Transverse colon (tissue), 4 donors: ENCODE measurements at regions not wholly inside any gene's neighbourhood (a gene's known extent, or its start where the extent isn't known, plus 50 kb on each side); places are given as distances from the start of the nearest gene placed in this dataset.

Experiments used
- DNase-seq: peaks from one replicate; pipeline ENCODE4 v3.0.0-alpha.2; 2019
- H3K27ac ChIP-seq, 4 donors: fragments of 200-600 bp; sonication (generic); 2 replicates each; pipeline ENCODE4 v1.5.1; 2016 to 2018; ENCODE audit warnings: inconsistent platforms in 4 of 4
- H3K27me3 ChIP-seq: fragments of 200-600 bp; sonication (generic); 2 replicates; pipeline ENCODE4 v1.5.1; 2017; ENCODE audit warnings: inconsistent platforms
- H3K36me3 ChIP-seq, 4 donors: fragments of 200-600 bp; sonication (generic); 2 replicates each; pipeline ENCODE4 v1.5.1; 2017 to 2019; ENCODE audit warnings: inconsistent platforms in 4 of 4
- H3K4me1 ChIP-seq, 4 donors: fragments of 200-600 bp; sonication (generic); 2 replicates each; pipeline ENCODE4 v1.5.1; 2017 to 2020; ENCODE audit warnings: inconsistent platforms in 4 of 4
- H3K4me3 ChIP-seq, 4 donors: fragments of 200-600 bp; sonication (generic); 1 replicate in 1 of 4; 2 replicates in 3 of 4; pipeline versions ENCODE4 v1.5.1 to v1.6.1; 2017 to 2019; ENCODE audit warnings: inconsistent platforms in 4 of 4
- H3K9me3 ChIP-seq, 2 donors: fragments of 200-600 bp; sonication (generic); 2 replicates each; pipeline ENCODE4 v1.5.1; 2017 to 2019; ENCODE audit warnings: inconsistent platforms in 2 of 2
- EP300 ChIP-seq: sonication (generic); formaldehyde crosslinking; IDR thresholded peaks from one replicate; pipeline ENCODE4 v1.6.1; 2017; ENCODE audit warnings: antibody characterized with exemption, low read depth
- POLR2A ChIP-seq: fragments of 450-650 bp; IDR thresholded peaks from one replicate; pipeline ENCODE4 v1.6.1; 2016; ENCODE audit warnings: antibody characterized with exemption, mild to moderate bottlenecking, moderate library complexity
- POLR2AphosphoS5 ChIP-seq, 3 donors: sonication (generic); formaldehyde crosslinking; IDR thresholded peaks; one replicate each; pipeline ENCODE4 v1.6.1; 2016; ENCODE audit warnings: antibody characterized with exemption in 3 of 3
- WGBS, 2 donors: methylation state at CpG; one replicate each; pipeline ENCODE4 v1.1.5; 2018; ENCODE audit warnings: low coverage in 1 of 2; 5-methylcytosine and 5-hydroxymethylcytosine counted together
- in situ Hi-C, 4 donors: fragments of 200-750 bp; cut with MboI; loops; one replicate each; pipeline versions ENCODE4 v1.15.0 to v1.15.1; 2017; ENCODE audit warnings: low sequenced_read_pairs in 3 of 4, low pct_ligation_motif_present in 1 of 4, low pct_unique_long_range_greater_than_20kb in 1 of 4
- intact Hi-C: fragments of 100-400 bp; cut with DNase I; formaldehyde crosslinking; loops from one replicate; pipeline ENCODE4 v1.15.1; 2023; ENCODE audit warnings: low total_unique reads
- TF ChIP-seq, protein P1 (sequence below), 5 experiments: fragments of 200-600 bp in 3 of 5; fragments of 450-650 bp in 2 of 5; sonication (generic) in 3 of 5; IDR thresholded peaks; 1 replicate in 2 of 5; 2 replicates in 3 of 5; pipeline ENCODE4 v1.5.1; 2016 to 2017; ENCODE audit warnings: antibody characterized with exemption in 5 of 5, inconsistent platforms in 3 of 5, mild to moderate bottlenecking in 2 of 5, moderate library complexity in 1 of 5

DNA sequence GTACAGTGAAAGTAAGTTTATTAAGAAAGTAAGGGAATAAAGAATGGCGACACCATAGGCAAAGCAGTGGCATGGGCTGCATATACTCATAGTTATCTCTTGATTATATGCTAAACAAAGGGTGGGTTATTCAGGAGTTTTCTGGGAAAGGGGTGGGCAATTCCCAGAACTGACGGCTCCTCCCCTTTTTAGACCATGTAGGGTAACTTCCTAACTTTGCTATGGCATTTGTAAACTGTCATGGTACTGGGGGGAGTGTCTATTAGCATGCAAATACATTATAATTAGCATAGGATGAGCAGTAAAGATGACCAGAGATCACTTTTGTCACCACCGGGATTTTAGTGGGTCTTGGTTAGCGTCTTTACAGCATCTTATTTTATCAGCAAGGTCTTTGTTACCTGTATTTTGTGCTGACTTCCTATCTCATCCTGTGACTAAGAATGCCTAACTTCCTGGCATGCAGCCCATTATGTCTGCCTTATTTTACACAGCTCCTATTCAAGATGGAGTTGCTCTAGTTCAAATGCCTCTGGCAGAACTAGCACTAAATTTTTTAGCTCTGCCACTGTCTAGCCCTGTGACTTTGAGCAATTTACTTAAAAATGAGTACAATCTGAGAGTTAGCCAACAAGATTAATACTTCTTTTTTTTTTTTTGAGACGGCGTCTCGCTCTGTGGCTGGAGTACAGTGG is 110.3 kb upstream of the PALMD start:
- DNase-seq = no peak
- Histone ChIP-seq H3K36me3 (no peaks in the 10 kb centered on the region), H3K27ac (no peak overlapping the region), H3K4me1 (no peaks in the 10 kb centered on the region), H3K9me3 (no peaks in the 10 kb centered on the region), H3K27me3 (no peaks in the 10 kb centered on the region), H3K4me3 (no peak overlapping the region)
- in situ Hi-C loops = no loop called here
- intact Hi-C loops = no loop called here
- WGBS, 2 donors = 85% methylated on average over 6 to 7 of the region's 7 CpGs
- TF ChIP-seq POLR2A (no peak), POLR2AphosphoS5 (IDR thresholded peaks at IDR 0.05) (no peak), EP300 (no peak)
- TF ChIP-seq, protein P1, sequence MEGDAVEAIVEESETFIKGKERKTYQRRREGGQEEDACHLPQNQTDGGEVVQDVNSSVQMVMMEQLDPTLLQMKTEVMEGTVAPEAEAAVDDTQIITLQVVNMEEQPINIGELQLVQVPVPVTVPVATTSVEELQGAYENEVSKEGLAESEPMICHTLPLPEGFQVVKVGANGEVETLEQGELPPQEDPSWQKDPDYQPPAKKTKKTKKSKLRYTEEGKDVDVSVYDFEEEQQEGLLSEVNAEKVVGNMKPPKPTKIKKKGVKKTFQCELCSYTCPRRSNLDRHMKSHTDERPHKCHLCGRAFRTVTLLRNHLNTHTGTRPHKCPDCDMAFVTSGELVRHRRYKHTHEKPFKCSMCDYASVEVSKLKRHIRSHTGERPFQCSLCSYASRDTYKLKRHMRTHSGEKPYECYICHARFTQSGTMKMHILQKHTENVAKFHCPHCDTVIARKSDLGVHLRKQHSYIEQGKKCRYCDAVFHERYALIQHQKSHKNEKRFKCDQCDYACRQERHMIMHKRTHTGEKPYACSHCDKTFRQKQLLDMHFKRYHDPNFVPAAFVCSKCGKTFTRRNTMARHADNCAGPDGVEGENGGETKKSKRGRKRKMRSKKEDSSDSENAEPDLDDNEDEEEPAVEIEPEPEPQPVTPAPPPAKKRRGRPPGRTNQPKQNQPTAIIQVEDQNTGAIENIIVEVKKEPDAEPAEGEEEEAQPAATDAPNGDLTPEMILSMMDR (IDR thresholded peaks at IDR 0.05) = no peak

DNA sequence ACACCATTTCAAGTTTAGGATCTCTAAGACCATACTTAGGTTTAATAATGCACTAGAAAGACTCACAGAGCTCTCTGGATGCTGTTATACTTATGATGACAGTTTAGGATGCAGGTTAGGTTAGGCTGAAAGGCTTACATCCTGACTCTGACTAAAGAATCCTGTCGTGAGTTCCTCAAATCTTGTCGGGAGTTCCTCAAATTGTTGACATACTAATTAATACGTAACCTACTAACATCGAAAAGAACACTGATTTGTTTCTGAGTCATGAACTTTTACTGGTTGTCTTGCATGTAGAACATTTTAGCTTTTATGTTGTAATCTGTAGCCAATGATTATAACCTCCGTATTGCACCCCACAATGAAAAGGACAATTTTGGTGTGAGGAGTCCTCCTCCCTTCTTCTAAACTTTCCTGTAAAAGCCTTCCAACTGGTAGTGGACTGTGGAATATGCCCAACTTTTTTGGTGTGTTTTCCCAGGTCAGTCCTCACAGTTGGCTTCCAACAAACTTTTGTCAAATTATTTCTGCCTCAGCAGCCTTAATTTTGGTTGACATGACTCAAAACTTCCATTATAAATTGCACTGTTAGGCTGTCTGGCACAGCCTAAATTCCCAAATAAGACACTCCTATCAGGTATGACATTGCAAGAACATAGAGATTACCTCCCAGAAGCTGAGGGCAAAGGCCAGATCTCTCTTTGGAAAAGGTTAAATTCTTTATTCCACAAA is 107.9 kb upstream of the PALMD start:
- no peaks in the 10 kb centered on the region for H3K4me1 ChIP-seq
- H3K4me3 ChIP-seq = no peak overlapping the region
- intact Hi-C loops (no loop called here), in situ Hi-C loops (no loop called here)
- H3K27ac ChIP-seq = no peak overlapping the region
- H3K9me3 ChIP-seq = no peaks in the 10 kb centered on the region
- no peaks in the 10 kb centered on the region for H3K27me3 ChIP-seq
- DNase-seq = no peak
- TF ChIP-seq POLR2A (no peak), POLR2AphosphoS5 (IDR thresholded peaks at IDR 0.05) (no peak), EP300 (no peak)
- TF ChIP-seq, protein P1 (IDR thresholded peaks at IDR 0.05) = no peak
- H3K36me3 ChIP-seq = no peaks in the 10 kb centered on the region
- WGBS, 2 donors = 52 to 67% methylated on average over 5 of the region's 5 CpGs

DNA sequence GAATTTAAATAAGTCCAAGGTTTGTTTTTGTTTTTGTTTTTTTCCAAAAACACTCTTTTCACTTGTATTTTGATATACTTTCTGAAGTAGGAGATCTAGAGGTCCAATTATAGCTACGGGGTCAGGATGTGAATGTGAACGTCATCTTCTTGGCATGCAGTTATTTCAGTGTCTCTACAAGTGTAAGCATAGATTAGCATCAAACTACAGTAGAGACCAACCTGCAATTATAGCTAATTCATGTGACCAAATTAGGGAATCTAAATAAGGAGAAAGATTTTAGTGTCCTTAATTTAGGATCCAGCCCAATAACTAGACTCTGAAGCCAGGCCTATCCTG is 107.3 kb upstream of the PALMD start:
- no peak for DNase-seq

DNA sequence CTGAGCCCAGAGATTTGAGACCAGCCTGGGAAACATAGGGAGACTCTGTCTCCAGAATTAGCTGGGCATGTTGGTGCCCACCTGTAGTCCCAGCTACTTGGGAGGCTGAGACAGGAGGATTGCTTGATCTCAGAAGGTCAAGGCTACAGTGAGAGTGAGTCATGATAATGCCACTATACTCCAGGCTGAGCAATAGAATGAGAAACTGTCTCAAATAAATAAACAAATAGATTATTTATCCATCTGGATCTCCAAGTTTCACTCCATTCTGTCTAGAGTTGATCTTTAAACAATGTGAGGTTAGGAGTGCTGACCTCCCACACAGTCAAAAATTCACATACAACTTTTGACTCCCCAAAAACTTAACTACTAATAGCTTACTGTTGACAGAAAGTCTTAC is 106.8 kb upstream of the PALMD start:
- no peaks in the 10 kb centered on the region for H3K9me3 ChIP-seq
- no peak overlapping the region for H3K4me3 ChIP-seq
- H3K4me1 ChIP-seq = no peaks in the 10 kb centered on the region
- intact Hi-C loops = no loop called here
- H3K27ac ChIP-seq = no peak overlapping the region
- H3K36me3 ChIP-seq = no peaks in the 10 kb centered on the region
- no peak for TF ChIP-seq POLR2AphosphoS5 (IDR thresholded peaks at IDR 0.05)
- TF ChIP-seq, protein P1 (IDR thresholded peaks at IDR 0.05) = no peak
- TF ChIP-seq POLR2A = no peak
- TF ChIP-seq EP300 = no peak
- in situ Hi-C loops = no loop called here
- H3K27me3 ChIP-seq = no peaks in the 10 kb centered on the region
- DNase-seq = no peak

More for the DNA sequence above, 107.3 kb upstream of the PALMD start:
- Histone ChIP-seq H3K4me1 (no peaks in the 10 kb centered on the region), H3K36me3 (no peaks in the 10 kb centered on the region), H3K4me3 (no peak overlapping the region), H3K27ac (no peak overlapping the region), H3K27me3 (no peaks in the 10 kb centered on the region), H3K9me3 (no peaks in the 10 kb centered on the region)
- intact Hi-C loops (no loop called here), in situ Hi-C loops (no loop called here)
- 81 to 100% methylated on average over 2 of the region's 2 CpGs for whole genome bisulfite sequencing, 2 donors
- TF ChIP-seq, protein P1 (IDR thresholded peaks at IDR 0.05) = no peak
- no peak for TF ChIP-seq POLR2A
